Caco-2 (cell line): ENCODE measurements at regions not wholly inside any gene's neighbourhood (a gene's known extent, or its start where the extent isn't known, plus 50 kb on each side); places are given as distances from the start of the nearest gene placed in this dataset.

Experiments
- BruUV-seq: library from RNA; stranded (reverse); fragments of 400-500 nt; replicated peaks from 2 replicates; lab custom pipeline; 2021; lab: Mats Ljungman, UMichigan
- CTCF ChIA-PET: fragments of 300-600 bp; sonication (Branson Sonifier 250); formaldehyde crosslinking; loops from one replicate; lab custom pipeline; 2022; ENCODE audit warnings: antibody characterized with exemption; lab: Charles Lee
- POLR2A ChIA-PET: fragments of 300-600 bp; sonication (Branson Sonifier 250); formaldehyde crosslinking; loops from one replicate; lab custom pipeline; 2022; ENCODE audit warnings: antibody characterized with exemption; lab: Charles Lee
- DNase-seq, 2 experiments: peaks; one replicate each; pipeline versions ENCODE4 v3.0.0 to v3.0.0-alpha.2; 2020 to 2022
- H3K27me3 ChIP-seq: replicated peaks from 2 replicates; pipeline ENCODE4 v1.6.0; 2011; ENCODE audit warnings: low read length; ENCODE audit not compliant: control insufficient read depth, insufficient read depth
- H3K36me3 ChIP-seq: 2 replicates; pipeline ENCODE4 v1.5.1; 2011; ENCODE audit warnings: low read length; ENCODE audit not compliant: control insufficient read depth, insufficient read depth
- H3K4me1 ChIP-seq: fragments of 250-450 bp; sonication (Bioruptor Pico); 2 replicates; pipeline ENCODE4 v1.5.1; 2020; ENCODE audit warnings: mild to moderate bottlenecking
- H3K4me3 ChIP-seq: 2 replicates; pipeline ENCODE4 v1.5.1; 2011; ENCODE audit warnings: low read depth, mild to moderate bottlenecking, control low read depth, low read length
- H3K9me3 ChIP-seq: fragments of 250-450 bp; sonication (Bioruptor Pico); 2 replicates; pipeline ENCODE4 v1.5.1; 2020; ENCODE audit warnings: mild to moderate bottlenecking, moderate library complexity
- H3K27ac Mint-ChIP-seq: one replicate; pipeline ENCODE4 v1.8.0; 2022; ENCODE audit warnings: mixed read lengths; ENCODE audit not compliant: unreplicated experiment
- H3K27me3 Mint-ChIP-seq: one replicate; pipeline ENCODE4 v1.8.0; 2022; ENCODE audit warnings: mixed read lengths; ENCODE audit not compliant: insufficient read depth, unreplicated experiment
- H3K36me3 Mint-ChIP-seq: one replicate; pipeline ENCODE4 v1.8.0; 2022; ENCODE audit warnings: mild to moderate bottlenecking, mixed read lengths; ENCODE audit not compliant: insufficient read depth, unreplicated experiment
- H3K4me1 Mint-ChIP-seq: one replicate; pipeline ENCODE4 v1.8.0; 2022; ENCODE audit warnings: low read depth, mixed read lengths; ENCODE audit not compliant: unreplicated experiment
- H3K4me3 Mint-ChIP-seq: one replicate; pipeline ENCODE4 v1.8.0; 2022; ENCODE audit warnings: mild to moderate bottlenecking, moderate library complexity, mixed read lengths; ENCODE audit not compliant: unreplicated experiment
- H3K9me3 Mint-ChIP-seq: one replicate; pipeline ENCODE4 v1.8.0; 2022; ENCODE audit warnings: mixed read lengths; ENCODE audit not compliant: unreplicated experiment
- intact Hi-C: fragments of 100-400 bp; cut with micrococcal nuclease; formaldehyde crosslinking; loops from one replicate; pipeline ENCODE4 v1.10.0; 2022; ENCODE audit not compliant: unreplicated experiment
- TF ChIP-seq, protein P1 (sequence below), 2 experiments: fragments of 200-600 bp in 1 of 2; IDR thresholded peaks; 1 replicate in 1 of 2; 2 replicates in 1 of 2; pipeline versions ENCODE4 v1.5.1 to v1.8.0; 2011 to 2022; ENCODE audit warnings: antibody characterized with exemption in 1 of 2, control low read depth in 1 of 2, inconsistent platforms in 1 of 2, low read depth in 1 of 2, low read length in 1 of 2, mild to moderate bottlenecking in 1 of 2, moderate library complexity in 1 of 2; ENCODE audit not compliant: insufficient read depth in 1 of 2, severe bottlenecking in 1 of 2, unreplicated experiment in 1 of 2

DNA sequence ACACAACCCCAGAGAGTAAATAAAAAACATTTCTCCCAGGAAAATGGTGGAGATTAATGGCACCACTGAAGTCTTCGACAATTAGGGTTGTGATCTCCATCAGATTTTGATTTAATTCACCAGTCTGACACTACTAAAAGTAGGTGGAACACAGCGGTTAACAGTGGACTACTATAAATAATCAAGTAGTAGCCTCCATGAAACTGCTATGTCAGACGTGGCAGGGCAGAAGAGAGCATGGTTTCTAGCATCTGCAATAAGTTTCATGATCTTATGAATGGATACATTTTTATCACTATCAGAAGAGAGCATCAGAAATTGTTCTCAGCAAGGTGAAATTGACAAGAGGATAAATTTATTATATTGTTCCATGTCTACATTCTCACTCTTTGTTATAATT is 1706.6 kb downstream of the MRPL39 start:
- ChIA-PET POLR2A (no interaction called here), CTCF (no interaction called here)
- intact Hi-C loops, result no loop called here
- Mint-ChIP-seq H3K4me1 (no peaks in the 10 kb centered on the region), H3K27ac (no peak overlapping the region), H3K36me3 (no peaks in the 10 kb centered on the region), H3K9me3 (peaks cover 27% of the 10 kb centered on the region), H3K27me3 (no peaks in the 10 kb centered on the region), H3K4me3 (no peak overlapping the region)
- no TSS peak for BruUV-seq
- Histone ChIP-seq H3K27me3 (no peaks in the 10 kb centered on the region), H3K9me3 (no peaks in the 10 kb centered on the region), H3K4me3 (no peak overlapping the region), H3K4me1 (no peaks in the 10 kb centered on the region), H3K36me3 (no peaks in the 10 kb centered on the region)
- no peak for DNase-seq
- TF ChIP-seq, protein P1, sequence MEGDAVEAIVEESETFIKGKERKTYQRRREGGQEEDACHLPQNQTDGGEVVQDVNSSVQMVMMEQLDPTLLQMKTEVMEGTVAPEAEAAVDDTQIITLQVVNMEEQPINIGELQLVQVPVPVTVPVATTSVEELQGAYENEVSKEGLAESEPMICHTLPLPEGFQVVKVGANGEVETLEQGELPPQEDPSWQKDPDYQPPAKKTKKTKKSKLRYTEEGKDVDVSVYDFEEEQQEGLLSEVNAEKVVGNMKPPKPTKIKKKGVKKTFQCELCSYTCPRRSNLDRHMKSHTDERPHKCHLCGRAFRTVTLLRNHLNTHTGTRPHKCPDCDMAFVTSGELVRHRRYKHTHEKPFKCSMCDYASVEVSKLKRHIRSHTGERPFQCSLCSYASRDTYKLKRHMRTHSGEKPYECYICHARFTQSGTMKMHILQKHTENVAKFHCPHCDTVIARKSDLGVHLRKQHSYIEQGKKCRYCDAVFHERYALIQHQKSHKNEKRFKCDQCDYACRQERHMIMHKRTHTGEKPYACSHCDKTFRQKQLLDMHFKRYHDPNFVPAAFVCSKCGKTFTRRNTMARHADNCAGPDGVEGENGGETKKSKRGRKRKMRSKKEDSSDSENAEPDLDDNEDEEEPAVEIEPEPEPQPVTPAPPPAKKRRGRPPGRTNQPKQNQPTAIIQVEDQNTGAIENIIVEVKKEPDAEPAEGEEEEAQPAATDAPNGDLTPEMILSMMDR (IDR thresholded peaks at IDR 0.05; ENCODE audit: insufficient read depth in 1 of 2, low read depth in 1 of 2, low read length in 1 of 2, severe bottlenecking in 1 of 2, unreplicated experiment in 1 of 2), result no peak

DNA sequence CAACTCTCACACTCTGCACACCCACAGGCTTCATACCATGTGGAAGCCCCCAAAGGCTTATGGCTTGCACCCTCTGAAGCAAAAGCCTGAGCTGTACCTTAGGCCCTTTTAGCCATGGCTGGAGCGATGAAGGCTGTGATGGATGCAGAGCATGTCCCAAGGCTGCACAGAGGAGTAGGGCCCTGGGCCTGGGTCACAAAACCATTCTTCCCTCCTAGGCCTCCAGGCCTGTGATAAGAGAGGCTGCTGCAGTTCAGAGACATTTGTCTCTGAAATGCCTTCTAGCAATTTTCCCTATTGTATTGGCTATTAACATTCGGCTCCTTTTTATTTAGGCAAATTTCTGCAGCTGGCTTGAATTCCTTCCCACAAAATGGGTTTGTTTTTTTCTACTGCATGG is 1707.7 kb downstream of the MRPL39 start:
- no TSS peak for BruUV-seq
- CTCF ChIA-PET, result no interaction called here

DNA sequence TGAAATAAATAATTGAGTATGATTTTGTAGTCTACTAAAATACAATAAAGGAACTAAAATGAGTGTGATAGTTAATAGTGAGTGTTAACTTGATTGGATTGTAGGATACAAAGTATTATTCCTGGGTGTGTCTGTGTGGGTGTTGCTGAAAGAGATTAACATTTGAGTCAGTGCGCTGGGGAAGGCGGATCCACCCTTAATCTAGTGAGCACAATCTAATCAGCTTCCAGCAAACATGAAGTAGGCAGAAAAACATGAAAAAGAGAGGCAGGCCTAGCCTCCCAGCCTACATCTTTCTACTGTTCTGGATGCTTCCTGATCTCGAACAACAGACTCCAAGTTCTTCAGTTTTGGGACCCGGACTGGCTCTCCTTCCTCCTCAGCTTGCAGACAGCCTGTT is 1716.6 kb downstream of the MRPL39 start:
- Mint-ChIP-seq H3K27ac (no peak overlapping the region), H3K36me3 (no peaks in the 10 kb centered on the region), H3K27me3 (peaks cover 5% of the 10 kb centered on the region), H3K4me3 (no peak overlapping the region), H3K4me1 (no peaks in the 10 kb centered on the region), H3K9me3 (no peaks in the 10 kb centered on the region)
- POLR2A ChIA-PET, result no interaction called here
- CTCF ChIA-PET, result no interaction called here
- H3K9me3 ChIP-seq, result no peaks in the 10 kb centered on the region
- intact Hi-C loops, result no loop called here
- BruUV-seq, result no TSS peak
- no peaks in the 10 kb centered on the region for H3K4me1 ChIP-seq
- H3K4me3 ChIP-seq, result no peak overlapping the region
- no peaks in the 10 kb centered on the region for H3K27me3 ChIP-seq
- TF ChIP-seq, protein P1 (IDR thresholded peaks at IDR 0.05; ENCODE audit: insufficient read depth in 1 of 2, low read depth in 1 of 2, low read length in 1 of 2, severe bottlenecking in 1 of 2, unreplicated experiment in 1 of 2), result no peak
- no peak for DNase-seq
- H3K36me3 ChIP-seq, result no peaks in the 10 kb centered on the region

More for the DNA sequence above, 1707.7 kb downstream of the MRPL39 start:
- Mint-ChIP-seq H3K36me3 (no peaks in the 10 kb centered on the region), H3K4me1 (no peaks in the 10 kb centered on the region), H3K9me3 (peaks cover 27% of the 10 kb centered on the region), H3K27me3 (no peaks in the 10 kb centered on the region), H3K4me3 (no peak overlapping the region), H3K27ac (no peak overlapping the region)
- H3K4me3 ChIP-seq, result no peak overlapping the region
- H3K9me3 ChIP-seq, result no peaks in the 10 kb centered on the region
- POLR2A ChIA-PET, result no interaction called here
- no peaks in the 10 kb centered on the region for H3K27me3 ChIP-seq
- TF ChIP-seq, protein P1 (IDR thresholded peaks at IDR 0.05; ENCODE audit: insufficient read depth in 1 of 2, low read depth in 1 of 2, low read length in 1 of 2, severe bottlenecking in 1 of 2, unreplicated experiment in 1 of 2), result no peak
- no peaks in the 10 kb centered on the region for H3K4me1 ChIP-seq
- H3K36me3 ChIP-seq, result no peaks in the 10 kb centered on the region
- DNase-seq, result no peak
- intact Hi-C loops, result no loop called here
